NOMO-1 treated with DMSO at 0.1 percent for 48 hours (cell line): ENCODE measurements at regions not wholly inside any gene's neighbourhood (a gene's known extent, or its start where the extent isn't known, plus 50 kb on each side); places are given as distances from the start of the nearest gene placed in this dataset.

Experiments
- DNase-seq: peaks from one replicate; lab custom pipeline; 2025; ENCODE audit not compliant: unreplicated experiment; lab: John Stamatoyannopoulos, UW

GRCh38 chr10:20958764-20959163 is 61.7 kb upstream of the NEBL start:
- DNase-seq: no peak

- no peak for DNase-seq
Measured at GRCh38 chr10:20958225-20958624, 61.1 kb upstream of the NEBL start.

- no peak for DNase-seq
Measured at GRCh38 chr10:20957744-20958143, 60.6 kb upstream of the NEBL start.

- DNase-seq: peak; percentile 30
Measured at GRCh38 chr10:20956843-20957242, 59.7 kb upstream of the NEBL start.

- no peak for DNase-seq
Measured at GRCh38 chr10:20955355-20955893, 58.3 kb upstream of the NEBL start.

GRCh38 chr10:20954519-20954918 is 57.4 kb upstream of the NEBL start:
- no peak for DNase-seq

- no peak for DNase-seq
Measured at GRCh38 chr10:20953120-20953519, 56.0 kb upstream of the NEBL start.

- DNase-seq: no peak
Measured at GRCh38 chr10:20949967-20950366, 52.9 kb upstream of the NEBL start.

GRCh38 chr10:20948686-20949327 is 51.7 kb upstream of the NEBL start:
- DNase-seq: no peak
